Cardiac muscle cell (in vitro differentiated cells and primary cell): ENCODE measurements at regions not wholly inside any gene's neighbourhood (a gene's known extent, or its start where the extent isn't known, plus 50 kb on each side); places are given as distances from the start of the nearest gene placed in this dataset.
"Not testable (repeated sequence)": the region's sequence is repeated elsewhere in the genome, so short reads cannot be mapped to it uniquely, and the experiment has no call there.

ENCODE experiments used
- DNase-seq, 2 donors: peaks; one replicate each; pipeline versions ENCODE4 v3.0.0 to v3.0.0-alpha.2; 2010 to 2017; ENCODE audit warnings: low read depth in 1 of 2, low spot score in 1 of 2
- H3K27ac ChIP-seq: fragments of 200-600 bp; sonication (generic); 2 replicates; pipeline ENCODE4 v1.5.1; 2016
- H3K27me3 ChIP-seq: fragments of 200-600 bp; sonication (generic); 2 replicates; pipeline ENCODE4 v1.6.0; 2016; ENCODE audit warnings: control low read depth
- H3K36me3 ChIP-seq: fragments of 200-600 bp; sonication (generic); 2 replicates; pipeline ENCODE4 v1.5.1; 2016; ENCODE audit warnings: control low read depth
- H3K4me1 ChIP-seq: fragments of 200-600 bp; sonication (generic); 2 replicates; pipeline ENCODE4 v1.8.1; 2017; ENCODE audit warnings: low read depth, mild to moderate bottlenecking, mixed run types
- H3K4me3 ChIP-seq: fragments of 200-600 bp; sonication (generic); 2 replicates; pipeline ENCODE4 v1.5.1; 2016; ENCODE audit warnings: mild to moderate bottlenecking
- H3K9me3 ChIP-seq: fragments of 200-600 bp; sonication (generic); 2 replicates; pipeline ENCODE4 v1.5.1; 2017; ENCODE audit warnings: low read depth, mild to moderate bottlenecking, control low read depth
- TF ChIP-seq, protein P1 (sequence below): IDR thresholded peaks from 2 replicates; pipeline ENCODE4 v1.5.1; 2012; ENCODE audit warnings: low read depth, mild to moderate bottlenecking, low read length

- no peaks in the 10 kb centered on the region for H3K36me3 ChIP-seq
- peaks cover 5% of the 10 kb centered on the region for H3K4me1 ChIP-seq
- DNase-seq: no peak
- no peaks in the 10 kb centered on the region for H3K9me3 ChIP-seq
- TF ChIP-seq, protein P1, sequence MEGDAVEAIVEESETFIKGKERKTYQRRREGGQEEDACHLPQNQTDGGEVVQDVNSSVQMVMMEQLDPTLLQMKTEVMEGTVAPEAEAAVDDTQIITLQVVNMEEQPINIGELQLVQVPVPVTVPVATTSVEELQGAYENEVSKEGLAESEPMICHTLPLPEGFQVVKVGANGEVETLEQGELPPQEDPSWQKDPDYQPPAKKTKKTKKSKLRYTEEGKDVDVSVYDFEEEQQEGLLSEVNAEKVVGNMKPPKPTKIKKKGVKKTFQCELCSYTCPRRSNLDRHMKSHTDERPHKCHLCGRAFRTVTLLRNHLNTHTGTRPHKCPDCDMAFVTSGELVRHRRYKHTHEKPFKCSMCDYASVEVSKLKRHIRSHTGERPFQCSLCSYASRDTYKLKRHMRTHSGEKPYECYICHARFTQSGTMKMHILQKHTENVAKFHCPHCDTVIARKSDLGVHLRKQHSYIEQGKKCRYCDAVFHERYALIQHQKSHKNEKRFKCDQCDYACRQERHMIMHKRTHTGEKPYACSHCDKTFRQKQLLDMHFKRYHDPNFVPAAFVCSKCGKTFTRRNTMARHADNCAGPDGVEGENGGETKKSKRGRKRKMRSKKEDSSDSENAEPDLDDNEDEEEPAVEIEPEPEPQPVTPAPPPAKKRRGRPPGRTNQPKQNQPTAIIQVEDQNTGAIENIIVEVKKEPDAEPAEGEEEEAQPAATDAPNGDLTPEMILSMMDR: no peak
- no peaks in the 10 kb centered on the region for H3K27me3 ChIP-seq
- no peak overlapping the region for H3K4me3 ChIP-seq
- H3K27ac ChIP-seq: no peak overlapping the region
Measured at GRCh38 chr2:208880171-208880570, 473.6 kb downstream of the PTH2R start.

- DNase-seq: no peak
- Histone ChIP-seq H3K27me3 (no peaks in the 10 kb centered on the region), H3K36me3 (no peaks in the 10 kb centered on the region), H3K4me1 (peaks cover 13% of the 10 kb centered on the region), H3K27ac (no peak overlapping the region), H3K9me3 (no peaks in the 10 kb centered on the region), H3K4me3 (no peak overlapping the region)
- TF ChIP-seq, protein P1: no peak
Measured at GRCh38 chr2:208890486-208890885, 483.9 kb downstream of the PTH2R start.

DNA sequence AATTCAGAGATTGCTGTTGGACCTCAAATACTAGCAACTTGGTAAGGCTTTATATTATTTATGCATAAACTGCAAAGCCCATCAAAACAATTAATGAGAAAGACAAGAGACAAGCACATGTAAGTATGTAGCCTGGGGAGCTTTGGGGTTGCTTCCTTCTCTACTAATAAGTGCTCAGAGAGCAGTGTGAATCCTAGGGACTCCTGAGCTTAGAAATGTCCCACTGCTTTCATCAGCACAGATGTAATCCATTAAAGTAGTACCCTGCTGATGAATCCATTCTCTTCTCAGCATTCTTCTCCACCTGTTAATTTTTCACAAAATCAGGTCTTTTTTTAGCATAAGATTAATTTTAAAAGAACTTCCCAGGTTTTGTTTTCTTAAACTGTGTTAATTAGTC, 485.6 kb downstream of the PTH2R start:
- DNase-seq: no peak

GRCh38 chr2:208906330-208906729, 499.7 kb downstream of the PTH2R start:
- Histone ChIP-seq H3K36me3 (no peaks in the 10 kb centered on the region), H3K27me3 (no peaks in the 10 kb centered on the region), H3K4me1 (no peaks in the 10 kb centered on the region), H3K27ac (no peak overlapping the region), H3K9me3 (no peaks in the 10 kb centered on the region), H3K4me3 (no peak overlapping the region)
- DNase-seq: no peak
- TF ChIP-seq, protein P1: no peak

More for the DNA sequence above, 485.6 kb downstream of the PTH2R start:
- Histone ChIP-seq H3K4me3 (no peak overlapping the region), H3K4me1 (peaks cover 13% of the 10 kb centered on the region), H3K9me3 (no peaks in the 10 kb centered on the region), H3K27me3 (no peaks in the 10 kb centered on the region), H3K27ac (no peak overlapping the region), H3K36me3 (no peaks in the 10 kb centered on the region)
- TF ChIP-seq, protein P1: no peak

- no peak for DNase-seq
- Histone ChIP-seq H3K9me3 (no peaks in the 10 kb centered on the region), H3K4me1 (no peaks in the 10 kb centered on the region), H3K27me3 (no peaks in the 10 kb centered on the region), H3K27ac (no peak overlapping the region), H3K36me3 (no peaks in the 10 kb centered on the region), H3K4me3 (no peak overlapping the region)
- TF ChIP-seq, protein P1: no peak
Measured at GRCh38 chr2:208915401-208915800, 508.4 kb upstream of the MAP2 start.

GRCh38 chr2:208916881-208917280, 507.0 kb upstream of the MAP2 start:
- Histone ChIP-seq H3K27ac (no peak overlapping the region), H3K36me3 (no peaks in the 10 kb centered on the region), H3K4me3 (no peak overlapping the region), H3K4me1 (no peaks in the 10 kb centered on the region), H3K9me3 (no peaks in the 10 kb centered on the region), H3K27me3 (no peaks in the 10 kb centered on the region)
- TF ChIP-seq, protein P1: no peak
- DNase-seq: no peak

DNA sequence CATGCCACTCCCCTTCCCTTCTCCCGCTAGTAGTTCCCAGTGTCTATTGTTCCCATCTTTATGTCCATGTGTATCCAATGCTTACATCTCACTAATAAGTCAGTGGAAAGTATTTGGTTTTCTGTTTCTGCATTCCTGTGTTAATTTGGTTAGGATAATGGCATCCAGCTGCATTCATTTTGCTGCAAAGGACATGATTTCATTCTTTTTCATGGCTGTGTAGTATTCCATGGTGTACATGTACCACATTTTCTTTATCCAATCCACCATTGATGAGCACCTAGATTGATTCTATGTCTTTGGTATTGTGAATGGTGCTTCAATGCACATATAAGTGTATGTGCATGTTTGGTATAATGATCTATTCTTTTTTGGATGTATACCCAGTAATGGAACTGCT, 502.5 kb upstream of the MAP2 start:
- DNase-seq, H3K4me1 ChIP-seq, H3K36me3 ChIP-seq, H3K27ac ChIP-seq, H3K9me3 ChIP-seq, H3K4me3 ChIP-seq, H3K27me3 ChIP-seq: not testable (repeated sequence)
